Dermis blood vessel endothelial cell (primary cell): ENCODE measurements at regions not wholly inside any gene's neighbourhood (a gene's known extent, or its start where the extent isn't known, plus 50 kb on each side); places are given as distances from the start of the nearest gene placed in this dataset.
"Not testable (repeated sequence)": the region's sequence is repeated elsewhere in the genome, so short reads cannot be mapped to it uniquely, and the experiment has no call there.

Experiments used
- DNase-seq: peaks from one replicate; pipeline ENCODE4 v3.0.0; 2010

- no peak for DNase-seq
Observed at GRCh38 chr1:94769551-94769950, 50.6 kb upstream of the SLC44A3 start.

- no peak for DNase-seq
Observed at GRCh38 chr1:94768036-94768435, 52.1 kb upstream of the SLC44A3 start.

GRCh38 chr1:94765958-94766357, 54.2 kb upstream of the SLC44A3 start:
- no peak for DNase-seq

GRCh38 chr1:94759188-94759587, 61.0 kb upstream of the SLC44A3 start:
- DNase-seq = no peak

- no peak for DNase-seq
Observed at GRCh38 chr1:94757931-94758330, 62.2 kb upstream of the SLC44A3 start.

GRCh38 chr1:94755675-94756074, 64.5 kb upstream of the SLC44A3 start:
- DNase-seq = peak; percentile 74

- DNase-seq = not testable (repeated sequence)
Observed at GRCh38 chr1:94755016-94755415, 65.1 kb upstream of the SLC44A3 start.

- no peak for DNase-seq
Observed at GRCh38 chr1:94754570-94754969, 65.6 kb upstream of the SLC44A3 start.

- no peak for DNase-seq
Observed at GRCh38 chr1:94754095-94754494, 66.1 kb upstream of the SLC44A3 start.

GRCh38 chr1:94753171-94753972, 66.8 kb upstream of the SLC44A3 start:
- DNase-seq = no peak

GRCh38 chr1:94751483-94751882, 68.7 kb upstream of the SLC44A3 start:
- DNase-seq = not testable (repeated sequence)

- DNase-seq = no peak
Observed at GRCh38 chr1:94746635-94747525, 73.3 kb upstream of the SLC44A3 start.

GRCh38 chr1:94745742-94746141, 74.4 kb upstream of the SLC44A3 start:
- DNase-seq = no peak

GRCh38 chr1:94743862-94744261, 76.3 kb upstream of the SLC44A3 start:
- no peak for DNase-seq

GRCh38 chr1:94741996-94742395, 78.2 kb upstream of the SLC44A3 start:
- no peak for DNase-seq

- DNase-seq = no peak
Observed at GRCh38 chr1:94741510-94741909, 78.6 kb upstream of the SLC44A3 start.

- DNase-seq = no peak
Observed at GRCh38 chr1:94739521-94740061, 80.6 kb upstream of the SLC44A3 start.

- DNase-seq = no peak
Observed at GRCh38 chr1:94738371-94738770, 81.8 kb upstream of the SLC44A3 start.

GRCh38 chr1:94737124-94737998, 82.8 kb upstream of the SLC44A3 start:
- DNase-seq = peak; percentile 50

GRCh38 chr1:94736549-94736948, 83.6 kb upstream of the SLC44A3 start:
- DNase-seq = no peak

GRCh38 chr1:94736073-94736472, 84.1 kb upstream of the SLC44A3 start:
- DNase-seq = no peak
